ENCODE measurements at regions not wholly inside any gene's neighbourhood (a gene's known extent, or its start where the extent isn't known, plus 50 kb on each side); places are given as distances from the start of the nearest gene placed in this dataset.

- ChIA-PET CTCF (ENCODE audit: partially characterized antibody) (interaction anchor here (1.8 kb wide), 1 partner anchor 148 kb away, joined by 4 read pairs; no protein-coding TSS in a partner anchor), POLR2A (ENCODE audit: partially characterized antibody) (no interaction called here)
- no peak overlapping the region for H2BK20ac ChIP-seq (ENCODE audit: low read length)
- H2BK15ac ChIP-seq (ENCODE audit: low read length) = no peak overlapping the region
- no peak overlapping the region for H3K14ac ChIP-seq (ENCODE audit: insufficient read length)
- H3K23me2 ChIP-seq (ENCODE audit: low read depth, low read length) = no peaks in the 10 kb centered on the region
- H3K4me3 ChIP-seq (ENCODE audit: extremely low read depth in 1 of 4, insufficient read depth in 2 of 4, low read depth in 3 of 4, low read length in 4 of 4) = no peak overlapping the region
- no peak for TF ChIP-seq TBP (IDR thresholded peaks at IDR 0.05; ENCODE audit: low read depth, low read length)
- no peak for TF ChIP-seq CHD2 (IDR thresholded peaks at IDR 0.05; ENCODE audit: low read length)
- no peak for TF ChIP-seq KDM4A (IDR thresholded peaks at IDR 0.05; ENCODE audit: low read depth, low read length, severe bottlenecking)
- no peak for TF ChIP-seq CTCF (IDR thresholded peaks at IDR 0.05; ENCODE audit: control extremely low read depth in 1 of 3, insufficient read depth in 1 of 3, low read depth in 1 of 3, low read length in 3 of 3)
- TF ChIP-seq JUN (IDR thresholded peaks at IDR 0.05; ENCODE audit: low read depth, low read length) = no peak
- no peak for TF ChIP-seq POLR2AphosphoS5 (IDR thresholded peaks at IDR 0.05; ENCODE audit: low read depth, low read length)
- no peak for TF ChIP-seq NANOG (IDR thresholded peaks at IDR 0.05; ENCODE audit: insufficient read depth, low read depth, low read length, poor library complexity, severe bottlenecking)
- no peak for TF ChIP-seq ASH2L (IDR thresholded peaks at IDR 0.05; ENCODE audit: low read length)
- no peak for TF ChIP-seq POU5F1 (IDR thresholded peaks at IDR 0.05; ENCODE audit: low read depth, low read length)
- no peak for TF ChIP-seq SP1 (IDR thresholded peaks at IDR 0.05; ENCODE audit: low read depth, low read length)
- no peak for TF ChIP-seq RXRA (IDR thresholded peaks at IDR 0.05; ENCODE audit: insufficient read depth, low read depth, low read length)
- FAIRE-seq (no peak), DNase-seq (ENCODE audit: low read depth in 1 of 2, low spot score in 2 of 2) (no peak)
- no peak overlapping the region for H4K5ac ChIP-seq (ENCODE audit: insufficient read length, low read depth, low read length)
- no peaks in the 10 kb centered on the region for H3K79me1 ChIP-seq (ENCODE audit: low read depth, low read length)
- no peak overlapping the region for H4K91ac ChIP-seq (replicated peaks; ENCODE audit: insufficient read length, low read length)
- no peak overlapping the region for H2AK5ac ChIP-seq (ENCODE audit: low read depth, low read length)
- no peak overlapping the region for H3K23ac ChIP-seq (ENCODE audit: insufficient read length)
- H2BK5ac ChIP-seq (ENCODE audit: low read depth, low read length) = no peak overlapping the region
- 96% methylated on average over 15 of the region's 30 CpGs; no CpG with 5 or more reads in 1 of the 2 experiments for WGBS, 2 experiments (ENCODE audit: extremely low coverage in 1 of 2, insufficient coverage in 1 of 2, insufficient read length in 1 of 2, insufficient replicate concordance in 2 of 2, low coverage in 1 of 2, low lambda C conversion rate in 2 of 2, missing lambda C conversion rate in 1 of 2)
- no peak overlapping the region for H3K18ac ChIP-seq (ENCODE audit: extremely low read depth, low read length)
- no peaks in the 10 kb centered on the region for H4K20me1 ChIP-seq (replicated peaks in 1 of 2; ENCODE audit: control insufficient read depth in 1 of 2, insufficient read depth in 2 of 2, low read length in 2 of 2)
- no peaks in the 10 kb centered on the region for H3K27me3 ChIP-seq (replicated peaks in 1 of 4; ENCODE audit: control insufficient read depth in 3 of 4, extremely low read depth in 1 of 4, insufficient read depth in 3 of 4, low read length in 3 of 4)
- no peak overlapping the region for H3K9ac ChIP-seq (replicated peaks in 1 of 4; ENCODE audit: extremely low read depth in 1 of 4, low read depth in 3 of 4, low read length in 3 of 4)
- H2BK120ac ChIP-seq (replicated peaks; ENCODE audit: low read depth, low read length) = no peak overlapping the region
- H2AFZ ChIP-seq (ENCODE audit: low read length) = no peak overlapping the region
- H3K4me1 ChIP-seq (replicated peaks in 1 of 4; ENCODE audit: control insufficient read depth in 3 of 4, insufficient read depth in 4 of 4, low read length in 3 of 4) = no peaks in the 10 kb centered on the region
- H3K36me3 ChIP-seq (ENCODE audit: control insufficient read depth in 2 of 4, insufficient read depth in 4 of 4, low read length in 3 of 4) = no peaks in the 10 kb centered on the region
- H3K4ac ChIP-seq (replicated peaks; ENCODE audit: insufficient read length, low read depth, low read length) = no peak overlapping the region
- no peak overlapping the region for H3K4me2 ChIP-seq (ENCODE audit: insufficient read depth in 1 of 2, low read depth in 2 of 2, low read length in 2 of 2)
- H4K8ac ChIP-seq (ENCODE audit: extremely low read depth, insufficient read depth, low read length) = no peak overlapping the region
- no peaks in the 10 kb centered on the region for H3K79me2 ChIP-seq (ENCODE audit: control insufficient read depth in 1 of 2, insufficient read depth in 2 of 2, low read length in 2 of 2)
- H2BK12ac ChIP-seq (ENCODE audit: low read depth, low read length) = no peak overlapping the region
- H3K9me3 ChIP-seq (ENCODE audit: insufficient read depth in 2 of 2, low read depth in 1 of 2, low read length in 1 of 2) = peaks cover 0 to 7% of the 10 kb centered on the region in 2 experiments; a peak in 1 of 4 replicates
- H3K56ac ChIP-seq (replicated peaks; ENCODE audit: insufficient read length, low read depth, low read length) = no peak overlapping the region
- H3K27ac ChIP-seq (ENCODE audit: low read depth, low read length) = no peak overlapping the region
These were observed 101.5 kb upstream of the DRD5 start for GRCh38 chr4:9679704-9680478.

Measured in H1 (cell line).